HCT116 (cell line): ENCODE measurements at regions not wholly inside any gene's neighbourhood (a gene's known extent, or its start where the extent isn't known, plus 50 kb on each side); places are given as distances from the start of the nearest gene placed in this dataset.

Source experiments
- ATAC-seq: fragments of 200-7000 bp; cut with Tn5 transposase; 2 replicates; pipeline ENCODE4 v1.9.1; 2020; ENCODE audit warnings: mild to moderate bottlenecking, moderate library complexity
- BruUV-seq: library from RNA; stranded (reverse); fragments of 400-500 nt; replicated peaks from 2 replicates; lab custom pipeline; 2021; lab: Mats Ljungman, UMichigan
- CTCF ChIA-PET: fragments of 300-600 bp; sonication (Branson Sonifier 250); formaldehyde crosslinking; loops from one replicate; lab custom pipeline; 2021; ENCODE audit warnings: antibody characterized with exemption; lab: Charles Lee
- POLR2A ChIA-PET: fragments of 300-600, 350-600 bp; sonication (Branson Sonifier 250); formaldehyde crosslinking; loops from one replicate; lab custom pipeline; 2021; ENCODE audit warnings: antibody characterized with exemption; lab: Charles Lee
- RAD21 ChIA-PET, 2 experiments: fragments of 300-600 bp; sonication (Branson Sonifier 250); formaldehyde crosslinking; loops; one replicate each; lab custom pipeline; 2023; ENCODE audit warnings: low total read pairs in 2 of 2; ENCODE audit not compliant: uncharacterized antibody in 2 of 2, unreplicated experiment in 2 of 2, low non-redundant PET in 1 of 2; lab: Charles Lee
- DNase-seq: peaks from one replicate; pipeline ENCODE4 v3.0.0-alpha.2; 2010; ENCODE audit warnings: low read depth, low spot score
- H2AFZ ChIP-seq: fragments of 200-600 bp; shearing (Covaris generic), sonication (generic); 2 replicates; pipeline ENCODE4 v1.6.1; 2017; ENCODE audit warnings: low read depth, mixed run types, mixed read lengths, antibody characterized with exemption, low read length; ENCODE audit not compliant: poor library complexity, severe bottlenecking
- H3K27ac ChIP-seq: 2 replicates; pipeline ENCODE4 v1.5.1; 2012; ENCODE audit warnings: low read depth, low read length
- H3K27me3 ChIP-seq: fragments of 200-600 bp; sonication (generic); 2 replicates; pipeline ENCODE4 v1.6.1; 2016; ENCODE audit warnings: mixed run types, low read length, mixed read lengths; ENCODE audit not compliant: insufficient read depth
- H3K36me3 ChIP-seq, 2 experiments: fragments of 200-500 bp in 1 of 2; fragments of 200-600 bp in 1 of 2; sonication (Bioruptor generic) in 1 of 2; sonication (generic) in 1 of 2; 2 replicates each; pipeline versions ENCODE4 v1.5.1 to v1.6.1; 2014 to 2016; ENCODE audit warnings: low read length in 2 of 2, inconsistent platforms in 1 of 2, mixed read lengths in 1 of 2, mixed run types in 1 of 2; ENCODE audit not compliant: insufficient read depth in 2 of 2, control insufficient read depth in 1 of 2
- H3K4me1 ChIP-seq, 2 experiments: fragments of 200-600 bp in 1 of 2; sonication (generic) in 1 of 2; 2 replicates each; pipeline versions ENCODE4 v1.5.1 to v1.6.1; 2012 to 2017; ENCODE audit warnings: low read length in 2 of 2, inconsistent platforms in 1 of 2, mild to moderate bottlenecking in 1 of 2, mixed read lengths in 1 of 2, mixed run types in 1 of 2, moderate library complexity in 1 of 2; ENCODE audit not compliant: insufficient read depth in 2 of 2, control insufficient read depth in 1 of 2
- H3K4me2 ChIP-seq: fragments of 200-600 bp; sonication (generic); 2 replicates; pipeline ENCODE4 v1.6.1; 2017; ENCODE audit warnings: mixed run types, low read length, mixed read lengths
- H3K4me3 ChIP-seq, 2 experiments: fragments of 200-600 bp in 1 of 2; sonication (generic) in 1 of 2; replicated peaks in 1 of 2; 2 replicates each; pipeline ENCODE4 v1.5.1; 2011 to 2016; ENCODE audit warnings: low read length in 2 of 2, control low read depth in 1 of 2, low read depth in 1 of 2, mild to moderate bottlenecking in 1 of 2, mixed read lengths in 1 of 2, mixed run types in 1 of 2
- H3K79me2 ChIP-seq: fragments of 200-600 bp; sonication (generic); 2 replicates; pipeline ENCODE4 v1.6.1; 2017; ENCODE audit warnings: mild to moderate bottlenecking, mixed run types, low read length, moderate library complexity, mixed read lengths; ENCODE audit not compliant: insufficient read depth
- H3K9ac ChIP-seq: fragments of 200-600 bp; sonication (generic); 2 replicates; pipeline ENCODE4 v1.6.1; 2016; ENCODE audit warnings: low read length, mixed read lengths
- H3K9me2 ChIP-seq: fragments of 200-600 bp; sonication (generic), shearing (Covaris generic); 2 replicates; pipeline ENCODE4 v1.6.1; 2017; ENCODE audit warnings: mixed run types, mild to moderate bottlenecking, moderate library complexity; ENCODE audit not compliant: insufficient read depth
- H3K9me3 ChIP-seq, 2 experiments: fragments of 200-500 bp in 1 of 2; fragments of 200-600 bp in 1 of 2; sonication (Bioruptor generic) in 1 of 2; sonication (generic) in 1 of 2; 2 replicates each; pipeline ENCODE4 v1.6.1; 2014 to 2017; ENCODE audit warnings: low read length in 2 of 2, mixed read lengths in 2 of 2, inconsistent platforms in 1 of 2, low read depth in 1 of 2, mild to moderate bottlenecking in 1 of 2, mixed run types in 1 of 2, moderate library complexity in 1 of 2; ENCODE audit not compliant: control insufficient read depth in 1 of 2, insufficient read depth in 1 of 2
- H4K20me1 ChIP-seq: fragments of 200-600 bp; sonication (generic), shearing (Covaris generic); 2 replicates; pipeline ENCODE4 v1.6.1; 2017; ENCODE audit warnings: mixed run types, mild to moderate bottlenecking, moderate library complexity; ENCODE audit not compliant: insufficient read depth
- CEBPB ChIP-seq: IDR thresholded peaks from 2 replicates; pipeline ENCODE4 v1.6.1; 2012; ENCODE audit warnings: low read depth
- CTCF ChIP-seq, 3 experiments: fragments of 200-600 bp in 1 of 3; sonication (generic) in 1 of 3; IDR thresholded peaks in 2 of 3; conservative IDR thresholded peaks in 1 of 3; 2 replicates each; pipeline ENCODE4 v1.5.1; 2012 to 2017; ENCODE audit warnings: low read depth in 2 of 3, low read length in 2 of 3, antibody characterized with exemption in 1 of 3, borderline replicate concordance in 1 of 3, control low read depth in 1 of 3, mild to moderate bottlenecking in 1 of 3, mixed read lengths in 1 of 3, mixed run types in 1 of 3, moderate library complexity in 1 of 3; ENCODE audit not compliant: insufficient read depth in 1 of 3
- MAX ChIP-seq: IDR thresholded peaks from 2 replicates; pipeline ENCODE4 v1.6.1; 2012
- SP1 ChIP-seq: IDR thresholded peaks from 2 replicates; pipeline ENCODE4 v1.6.1; 2012; ENCODE audit warnings: low read depth
- SRF ChIP-seq: IDR thresholded peaks from 2 replicates; pipeline ENCODE4 v1.6.1; 2012; ENCODE audit warnings: low read depth
- intact Hi-C: fragments of 100-400 bp; cut with micrococcal nuclease; formaldehyde crosslinking; loops from 2 replicates; pipeline ENCODE4 v1.10.0; 2022

GRCh38 chr9:117815948-117816347, 111.7 kb downstream of the TLR4 start:
- BruUV-seq: no TSS peak

GRCh38 chr9:117821954-117822353, 117.8 kb downstream of the TLR4 start:
- no peak overlapping the region for H3K4me2 ChIP-seq
- H4K20me1 ChIP-seq: no peaks in the 10 kb centered on the region
- TF ChIP-seq CEBPB: no peak
- no peak for TF ChIP-seq SP1
- no peak for TF ChIP-seq MAX
- TF ChIP-seq SRF: no peak
- H3K27ac ChIP-seq: no peak overlapping the region
- no peaks in the 10 kb centered on the region for H3K4me1 ChIP-seq
- no peak overlapping the region for H3K9ac ChIP-seq
- intact Hi-C loops: no loop called here
- no peaks in the 10 kb centered on the region for H3K36me3 ChIP-seq
- H3K9me3 ChIP-seq: peaks cover 0 to 26% of the 10 kb centered on the region in 2 experiments; a peak in 2 of 4 replicates
- DNase-seq: no peak
- ChIA-PET CTCF (no interaction called here), POLR2A (no interaction called here), RAD21 (no interaction called here)
- H3K27me3 ChIP-seq: no peaks in the 10 kb centered on the region
- H2AFZ ChIP-seq: no peak overlapping the region
- H3K4me3 ChIP-seq: no peak overlapping the region
- no peaks in the 10 kb centered on the region for H3K9me2 ChIP-seq
- BruUV-seq: no TSS peak
- no peak for ATAC-seq
- H3K79me2 ChIP-seq: no peaks in the 10 kb centered on the region

More at GRCh38 chr9:117815948-117816347, 111.7 kb downstream of the TLR4 start:
- no peak overlapping the region for H3K4me3 ChIP-seq
- no peak overlapping the region for H3K27ac ChIP-seq
- no peak for TF ChIP-seq CTCF (IDR thresholded peaks at IDR 0.05 in 2 of 3, conservative IDR thresholded peaks at IDR 0.05 in 1 of 3; ENCODE audit: borderline replicate concordance in 1 of 3, insufficient read depth in 1 of 3, low read depth in 2 of 3, low read length in 2 of 3)
- no peaks in the 10 kb centered on the region for H4K20me1 ChIP-seq
- ATAC-seq: no peak
- no peaks in the 10 kb centered on the region for H3K9me2 ChIP-seq
- no peak overlapping the region for H3K9ac ChIP-seq
- ChIA-PET CTCF (no interaction called here), POLR2A (no interaction called here), RAD21 (no interaction called here)
- intact Hi-C loops: no loop called here
- H3K27me3 ChIP-seq: no peaks in the 10 kb centered on the region
- no peak overlapping the region for H2AFZ ChIP-seq
- H3K4me2 ChIP-seq: no peak overlapping the region
- no peaks in the 10 kb centered on the region for H3K79me2 ChIP-seq
- no peaks in the 10 kb centered on the region for H3K36me3 ChIP-seq
- H3K4me1 ChIP-seq: no peaks in the 10 kb centered on the region
- H3K9me3 ChIP-seq: peaks cover 0 to 9% of the 10 kb centered on the region in 2 experiments; a peak in 2 of 4 replicates
- no peak for DNase-seq
